ENCODE measurements at regions not wholly inside any gene's neighbourhood (a gene's known extent, or its start where the extent isn't known, plus 50 kb on each side); places are given as distances from the start of the nearest gene placed in this dataset.

DNA sequence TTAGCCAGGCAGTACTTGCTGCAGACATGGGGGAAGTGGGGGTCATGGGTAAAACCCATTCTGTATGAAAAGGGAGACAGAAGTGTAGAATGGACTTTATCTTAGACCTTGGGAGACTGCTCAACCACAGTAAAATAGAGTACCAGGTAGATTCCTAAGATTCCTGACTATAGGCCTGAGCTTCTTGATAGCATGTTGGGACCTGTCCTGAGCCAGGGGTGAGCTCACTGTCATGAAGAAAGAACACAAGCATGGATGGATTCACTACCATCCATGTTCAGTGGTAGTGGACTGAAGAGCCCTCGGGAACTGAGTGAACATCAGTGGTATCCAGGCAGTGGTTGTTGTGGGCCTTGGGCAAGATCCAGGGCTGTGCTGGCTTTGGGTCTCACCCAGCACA is 1003.8 kb downstream of the TMTC2 start:
- TF ChIP-seq, protein P1, sequence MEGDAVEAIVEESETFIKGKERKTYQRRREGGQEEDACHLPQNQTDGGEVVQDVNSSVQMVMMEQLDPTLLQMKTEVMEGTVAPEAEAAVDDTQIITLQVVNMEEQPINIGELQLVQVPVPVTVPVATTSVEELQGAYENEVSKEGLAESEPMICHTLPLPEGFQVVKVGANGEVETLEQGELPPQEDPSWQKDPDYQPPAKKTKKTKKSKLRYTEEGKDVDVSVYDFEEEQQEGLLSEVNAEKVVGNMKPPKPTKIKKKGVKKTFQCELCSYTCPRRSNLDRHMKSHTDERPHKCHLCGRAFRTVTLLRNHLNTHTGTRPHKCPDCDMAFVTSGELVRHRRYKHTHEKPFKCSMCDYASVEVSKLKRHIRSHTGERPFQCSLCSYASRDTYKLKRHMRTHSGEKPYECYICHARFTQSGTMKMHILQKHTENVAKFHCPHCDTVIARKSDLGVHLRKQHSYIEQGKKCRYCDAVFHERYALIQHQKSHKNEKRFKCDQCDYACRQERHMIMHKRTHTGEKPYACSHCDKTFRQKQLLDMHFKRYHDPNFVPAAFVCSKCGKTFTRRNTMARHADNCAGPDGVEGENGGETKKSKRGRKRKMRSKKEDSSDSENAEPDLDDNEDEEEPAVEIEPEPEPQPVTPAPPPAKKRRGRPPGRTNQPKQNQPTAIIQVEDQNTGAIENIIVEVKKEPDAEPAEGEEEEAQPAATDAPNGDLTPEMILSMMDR (IDR thresholded peaks at IDR 0.05): no peak
- no peak for TF ChIP-seq POLR2AphosphoS5 (IDR thresholded peaks at IDR 0.05)
- no peak for TF ChIP-seq EP300 (IDR thresholded peaks at IDR 0.05)
